Suppressor macrophage treated with lipopolysaccharide for 4 hours (primary cell): ENCODE measurements at regions not wholly inside any gene's neighbourhood (a gene's known extent, or its start where the extent isn't known, plus 50 kb on each side); places are given as distances from the start of the nearest gene placed in this dataset.
"Not testable (repeated sequence)": the region's sequence is repeated elsewhere in the genome, so short reads cannot be mapped to it uniquely, and the experiment has no call there.

Experiments
- DNase-seq: peaks from one replicate; pipeline ENCODE4 v3.0.0-alpha.2; 2020

- no peak for DNase-seq
Observed at GRCh38 chr2:149733936-149734685, 146.5 kb upstream of the MMADHC start.

- no peak for DNase-seq
Observed at GRCh38 chr2:149732730-149733290, 145.2 kb upstream of the MMADHC start.

- DNase-seq = peak; percentile 10
Observed at GRCh38 chr2:149732001-149732685, 144.6 kb upstream of the MMADHC start.

GRCh38 chr2:149731079-149731478, 143.5 kb upstream of the MMADHC start:
- DNase-seq = no peak

- DNase-seq = no peak
Observed at GRCh38 chr2:149729586-149729985, 142.0 kb upstream of the MMADHC start.

GRCh38 chr2:149727927-149728326, 140.4 kb upstream of the MMADHC start:
- DNase-seq = no peak

GRCh38 chr2:149725234-149725633, 137.7 kb upstream of the MMADHC start:
- DNase-seq = no peak

- no peak for DNase-seq
Observed at GRCh38 chr2:149724091-149724490, 136.5 kb upstream of the MMADHC start.

- DNase-seq = no peak
Observed at GRCh38 chr2:149720615-149721014, 133.0 kb upstream of the MMADHC start.

GRCh38 chr2:149719695-149720094, 132.1 kb upstream of the MMADHC start:
- no peak for DNase-seq

- DNase-seq = no peak
Observed at GRCh38 chr2:149716687-149717086, 129.1 kb upstream of the MMADHC start.

GRCh38 chr2:149715894-149716293, 128.3 kb upstream of the MMADHC start:
- no peak for DNase-seq

GRCh38 chr2:149715005-149715592, 127.5 kb upstream of the MMADHC start:
- peak; percentile 14 for DNase-seq

GRCh38 chr2:149709496-149710263, 122.1 kb upstream of the MMADHC start:
- no peak for DNase-seq

- no peak for DNase-seq
Observed at GRCh38 chr2:149703281-149703680, 115.7 kb upstream of the MMADHC start.

- DNase-seq = no peak
Observed at GRCh38 chr2:149702571-149702970, 115.0 kb upstream of the MMADHC start.

- DNase-seq = no peak
Observed at GRCh38 chr2:149701241-149701640, 113.7 kb upstream of the MMADHC start.

GRCh38 chr2:149692961-149693396, 105.4 kb upstream of the MMADHC start:
- no peak for DNase-seq

GRCh38 chr2:149690825-149691224, 103.2 kb upstream of the MMADHC start:
- no peak for DNase-seq

- no peak for DNase-seq
Observed at GRCh38 chr2:149687052-149687427, 99.5 kb upstream of the MMADHC start.

- DNase-seq = no peak
Observed at GRCh38 chr2:149686136-149687051, 98.8 kb upstream of the MMADHC start.

- not testable (repeated sequence) for DNase-seq
Observed at GRCh38 chr2:149685401-149685800, 97.8 kb upstream of the MMADHC start.
